ENCODE measurements at regions not wholly inside any gene's neighbourhood (a gene's known extent, or its start where the extent isn't known, plus 50 kb on each side); places are given as distances from the start of the nearest gene placed in this dataset.

- TF ChIP-seq CTCF (IDR thresholded peaks at IDR 0.05) (no peak), POLR2A (IDR thresholded peaks at IDR 0.05) (no peak)
Measured at GRCh38 chr18:42658171-42658570, 457.3 kb downstream of the RIT2 start.

All from testis (tissue), 2 donors.